Stimulated activated CD4-positive, alpha-beta T cell treated with anti-CD3 and anti-CD28 coated beads, TNF-alpha, amount 100 ng/mL, for 24 hours (primary cell): ENCODE measurements at regions not wholly inside any gene's neighbourhood (a gene's known extent, or its start where the extent isn't known, plus 50 kb on each side); places are given as distances from the start of the nearest gene placed in this dataset.

ENCODE experiments used
- DNase-seq, 3 experiments: peaks; one replicate each; pipeline ENCODE4 v3.0.0-alpha.2; 2020; ENCODE audit warnings: low read depth in 3 of 3

GRCh38 chr9:126240835-126241234, 85.8 kb upstream of the MVB12B start:
- no peak for DNase-seq

GRCh38 chr9:126248680-126249079, 77.9 kb upstream of the MVB12B start:
- no peak for DNase-seq

- DNase-seq: no peak
Observed at GRCh38 chr9:126261584-126262356, 64.9 kb upstream of the MVB12B start.

GRCh38 chr9:126262738-126263137, 63.9 kb upstream of the MVB12B start:
- DNase-seq: no peak

- DNase-seq: no peak
Observed at GRCh38 chr9:126270556-126270955, 56.1 kb upstream of the MVB12B start.

- no peak for DNase-seq
Observed at GRCh38 chr9:126275386-126276001, 51.1 kb upstream of the MVB12B start.

GRCh38 chr9:126276056-126276728, 50.4 kb upstream of the MVB12B start:
- DNase-seq: no peak
